GM19035 (cell line): ENCODE measurements at regions not wholly inside any gene's neighbourhood (a gene's known extent, or its start where the extent isn't known, plus 50 kb on each side); places are given as distances from the start of the nearest gene placed in this dataset.

Experiments used
- ATAC-seq: cut with Tn5 transposase; IDR thresholded peaks from one replicate; pipeline ENCODE4 v1.9.1; 2021; ENCODE audit not compliant: unreplicated experiment

DNA sequence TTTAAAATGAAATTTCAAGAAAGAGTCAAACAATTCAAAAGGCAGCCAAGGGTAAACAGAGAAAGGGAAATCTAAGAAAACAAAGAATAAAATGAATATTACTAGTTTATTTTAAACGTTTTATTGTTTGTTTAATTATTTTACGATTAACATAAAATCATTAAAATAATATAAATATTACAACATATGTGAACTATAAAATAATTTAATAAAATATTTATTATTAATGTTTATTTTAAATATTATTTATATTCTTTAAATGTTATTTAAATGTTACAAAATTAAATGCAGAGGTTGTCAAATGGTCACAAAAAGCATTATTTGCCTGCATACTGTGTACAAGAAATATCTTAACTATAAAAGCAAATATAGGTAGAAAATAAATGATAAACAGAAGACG lies 786.7 kb upstream of the GHITM start:
- no peak for ATAC-seq

DNA sequence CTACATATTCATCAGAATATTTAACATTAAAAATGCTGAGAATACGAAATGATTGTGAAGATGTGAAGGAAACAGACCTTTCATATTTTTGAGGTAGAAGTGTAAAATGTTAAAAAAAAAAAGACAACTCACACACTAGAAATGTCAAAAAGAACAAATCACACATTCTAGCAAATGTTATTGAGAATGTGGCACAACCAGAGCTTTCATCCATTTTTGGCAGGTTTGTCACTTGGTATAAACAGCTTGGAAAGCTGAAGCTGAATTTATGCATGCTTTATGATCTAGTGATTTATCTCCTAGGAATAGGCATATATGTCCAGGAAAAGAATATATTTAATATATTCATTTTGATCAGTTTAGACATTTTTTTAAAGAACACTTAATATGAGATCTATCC lies 784.9 kb upstream of the GHITM start:
- ATAC-seq = no peak

DNA sequence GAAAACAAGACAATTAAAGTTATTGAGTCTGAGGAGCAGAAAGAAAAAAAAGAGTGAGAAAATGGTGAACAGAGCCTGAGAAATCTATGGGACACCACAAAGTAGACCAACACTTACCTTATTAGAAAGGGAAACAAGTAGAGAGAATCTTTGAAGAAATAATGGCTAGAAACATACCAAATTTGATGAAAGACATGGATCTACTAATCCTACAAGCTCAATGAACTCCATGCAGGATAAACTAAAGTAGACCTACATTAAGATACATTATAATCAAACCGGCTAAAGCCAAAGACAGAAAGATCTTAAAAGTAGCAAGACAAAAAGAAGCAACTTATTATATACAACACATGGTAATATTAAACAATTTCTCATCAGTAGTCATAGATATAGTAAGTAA lies 782.3 kb upstream of the GHITM start:
- no peak for ATAC-seq

DNA sequence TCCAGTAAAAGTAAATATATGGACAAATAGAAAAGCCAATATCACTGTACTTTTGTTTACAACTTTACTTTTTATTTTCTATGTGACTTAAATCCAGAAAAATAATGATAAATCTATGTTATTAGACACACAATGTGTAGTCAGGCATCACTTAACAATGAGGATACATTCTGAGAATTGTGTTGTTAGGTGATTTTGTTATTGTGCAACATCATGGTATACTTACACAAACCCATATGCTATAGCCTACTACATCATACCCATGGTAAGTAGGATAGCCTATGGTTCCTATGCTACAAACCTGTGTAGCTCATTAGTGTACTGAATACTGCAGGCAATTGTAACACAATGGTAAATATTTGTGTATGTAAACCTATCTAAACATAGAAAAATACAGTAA lies 781.7 kb upstream of the GHITM start:
- ATAC-seq = no peak

DNA sequence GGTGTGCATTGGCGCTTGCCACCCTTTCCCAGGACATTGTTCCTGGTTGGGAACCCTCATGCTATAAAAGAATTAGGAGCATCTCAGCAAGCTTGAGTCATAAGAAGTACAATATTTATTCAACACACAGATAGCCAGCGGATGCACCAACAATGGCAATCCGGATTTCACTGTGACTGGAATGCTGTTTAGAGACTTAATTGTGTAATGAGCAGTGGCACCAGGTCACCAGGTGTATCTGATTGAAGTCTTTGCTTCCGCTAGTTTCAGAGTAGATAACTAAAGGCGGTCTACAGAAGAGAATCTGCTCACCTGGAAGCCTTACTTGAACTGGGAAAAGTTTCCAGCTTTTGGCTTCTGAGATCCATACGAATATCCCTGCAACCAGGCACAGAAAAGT lies 772.3 kb upstream of the GHITM start:
- ATAC-seq = no peak

DNA sequence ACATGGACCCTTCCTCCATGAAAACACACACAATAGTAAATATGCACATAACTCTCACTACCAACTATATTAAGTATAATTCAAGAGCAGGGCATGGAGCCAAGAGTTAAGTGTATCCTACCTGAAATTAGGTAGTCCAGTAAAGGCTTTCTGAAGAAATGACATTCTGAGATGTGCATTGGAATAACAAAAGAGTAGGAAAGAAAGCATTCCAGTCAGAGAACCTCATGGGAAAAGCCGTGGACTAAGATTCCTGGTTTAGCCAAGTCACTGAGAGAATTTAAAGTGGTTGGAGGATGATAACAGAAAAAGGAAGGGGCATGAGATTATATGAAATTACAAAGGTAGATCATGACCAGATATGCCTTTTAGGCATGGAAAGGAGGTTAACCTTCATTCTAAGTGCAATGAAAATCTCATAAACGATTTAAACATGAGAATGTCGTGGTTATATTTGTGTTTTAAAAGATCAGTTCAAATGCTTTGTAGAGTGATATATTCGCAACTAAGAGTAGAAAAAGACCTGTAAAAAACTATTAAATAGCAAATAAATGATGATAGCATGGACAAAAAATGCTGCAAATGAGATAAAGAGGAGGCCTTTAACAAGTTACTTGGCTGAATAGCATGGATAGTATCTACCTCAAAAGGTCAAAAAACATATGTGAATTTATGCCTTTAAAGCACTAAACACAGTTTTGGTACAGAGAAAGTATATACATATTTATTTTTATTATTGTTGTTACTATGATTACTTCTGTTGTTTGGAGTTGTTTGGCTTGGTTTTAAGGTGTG lies 767.4 kb upstream of the GHITM start:
- ATAC-seq = no peak

DNA sequence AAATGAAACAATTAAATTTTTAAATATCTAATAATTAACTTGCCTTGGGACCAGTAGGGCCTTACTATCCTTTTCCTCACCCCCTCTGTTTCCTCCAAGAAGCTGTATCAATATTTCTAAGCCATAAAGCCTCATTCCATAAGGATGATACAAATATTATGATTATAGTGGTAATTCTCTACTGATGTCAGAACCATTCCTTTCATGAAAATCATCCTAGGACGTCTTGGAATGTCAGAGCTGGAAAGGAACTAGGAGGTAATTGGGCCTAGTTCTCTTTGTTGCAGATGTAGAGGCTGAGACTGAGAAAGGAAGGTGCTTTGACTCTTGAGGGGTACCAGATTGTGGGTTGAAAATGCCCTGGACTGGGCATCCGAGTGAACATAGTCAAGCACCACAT lies 766.7 kb upstream of the GHITM start:
- ATAC-seq = no peak

DNA sequence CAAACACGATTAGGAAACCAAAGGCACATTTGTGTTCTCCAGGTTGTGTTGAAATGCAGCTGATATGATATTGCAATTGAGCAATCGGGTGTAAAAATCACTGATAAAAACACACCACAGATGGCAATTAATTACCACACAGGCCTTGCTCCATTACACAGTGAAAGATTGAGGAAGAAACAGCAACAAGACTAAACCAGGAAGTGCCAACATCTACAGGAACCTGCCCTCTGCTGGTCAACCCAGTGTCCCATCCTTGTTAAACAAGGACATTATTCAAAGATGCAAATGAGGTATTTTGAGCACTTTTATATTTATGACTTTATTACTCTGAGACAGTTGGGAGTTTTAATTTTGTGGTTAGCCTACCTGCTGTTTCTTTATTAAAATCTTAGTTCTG lies 765.6 kb upstream of the GHITM start:
- ATAC-seq = peak; percentile 63

DNA sequence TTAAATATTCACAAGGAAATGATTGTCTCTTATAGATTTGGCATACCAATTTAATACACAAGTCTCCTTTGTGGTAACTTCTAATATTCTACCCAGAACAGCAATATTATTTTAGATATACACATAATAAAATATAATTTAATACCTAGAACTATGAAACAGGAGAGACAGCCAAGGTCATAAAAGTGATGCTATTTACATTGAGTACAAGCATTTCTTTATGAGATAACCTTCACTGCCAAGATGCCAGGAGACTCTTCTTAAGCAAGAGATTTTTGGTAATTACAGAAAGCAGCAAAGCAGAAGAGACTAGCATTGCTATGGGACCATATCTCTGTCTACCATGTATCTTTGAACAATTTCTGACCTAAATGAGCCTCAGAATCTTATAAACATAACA lies 764.6 kb upstream of the GHITM start:
- ATAC-seq = no peak

DNA sequence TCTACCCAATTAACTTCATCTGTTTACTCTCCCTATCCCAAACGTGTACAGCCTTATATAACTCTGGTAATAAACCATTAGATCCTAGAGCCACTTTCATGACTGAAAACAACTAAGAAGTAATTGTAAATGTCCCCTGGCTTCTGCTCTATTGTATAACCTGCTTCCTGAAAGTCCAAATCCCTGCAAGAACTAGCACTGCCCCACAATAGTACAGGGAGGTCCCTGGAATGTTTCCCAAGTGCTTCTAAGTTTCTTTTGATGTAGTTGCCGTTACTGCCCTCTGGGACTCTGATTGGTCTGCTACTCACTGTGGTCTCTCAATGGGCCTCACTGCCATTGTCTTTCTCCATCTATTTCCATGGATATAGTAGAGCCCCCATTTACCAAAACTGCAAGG lies 764.0 kb upstream of the GHITM start:
- ATAC-seq = no peak

DNA sequence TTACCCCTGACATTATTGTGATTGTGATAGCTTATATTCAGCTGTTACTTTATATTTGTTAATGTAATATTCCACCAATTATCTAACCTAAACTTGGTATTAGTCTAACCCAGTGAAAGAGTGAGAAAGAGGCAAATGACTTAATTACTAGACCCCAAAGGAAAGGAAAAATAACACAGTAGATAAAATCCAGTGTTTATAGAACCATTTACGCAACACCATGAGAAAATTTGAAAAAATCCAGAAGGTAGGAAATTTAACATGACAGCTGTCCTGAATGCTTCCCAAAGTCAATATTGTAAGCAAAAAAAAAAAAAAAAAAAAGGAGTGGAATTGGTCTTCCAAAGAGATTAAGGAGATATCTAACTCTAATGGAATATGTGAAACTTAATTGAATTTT lies 741.5 kb upstream of the GHITM start:
- no peak for ATAC-seq

DNA sequence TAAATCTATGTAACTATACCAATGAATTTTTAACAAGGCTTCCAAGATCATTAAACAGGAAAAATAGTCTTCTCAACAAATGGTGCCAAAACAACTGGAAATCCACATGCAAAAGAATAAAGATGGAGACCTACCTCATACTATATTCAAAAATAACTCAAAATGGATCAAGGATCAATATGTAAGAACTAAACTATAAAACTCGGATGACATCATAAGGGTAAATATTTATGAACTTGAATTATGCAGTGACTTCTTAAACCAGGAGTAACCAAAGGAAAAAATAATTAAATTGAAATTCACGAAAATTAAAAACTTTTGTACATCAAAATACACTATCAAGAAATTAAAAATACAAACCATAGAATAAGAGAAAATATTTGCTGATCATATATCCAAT lies 728.7 kb upstream of the GHITM start:
- no peak for ATAC-seq

DNA sequence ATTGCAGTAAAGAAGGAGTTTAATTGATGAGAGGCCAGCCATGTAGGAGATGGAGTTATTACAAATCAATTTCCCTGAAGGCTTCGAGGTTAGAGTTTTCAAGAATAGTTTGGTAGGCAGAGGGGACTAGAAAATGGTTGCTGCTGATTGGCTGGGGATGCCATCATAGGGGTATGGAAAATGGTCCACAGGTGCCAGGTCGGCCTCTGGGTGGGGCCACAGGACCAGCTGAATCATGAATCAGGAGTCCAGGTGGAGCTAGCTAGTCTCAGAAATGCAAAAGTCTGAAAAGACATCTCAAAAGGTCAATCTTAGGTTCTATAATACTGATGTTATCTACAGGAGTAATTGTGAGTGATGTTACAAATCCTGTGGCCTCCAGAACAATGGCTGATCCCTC lies 714.0 kb upstream of the GHITM start:
- ATAC-seq = no peak

DNA sequence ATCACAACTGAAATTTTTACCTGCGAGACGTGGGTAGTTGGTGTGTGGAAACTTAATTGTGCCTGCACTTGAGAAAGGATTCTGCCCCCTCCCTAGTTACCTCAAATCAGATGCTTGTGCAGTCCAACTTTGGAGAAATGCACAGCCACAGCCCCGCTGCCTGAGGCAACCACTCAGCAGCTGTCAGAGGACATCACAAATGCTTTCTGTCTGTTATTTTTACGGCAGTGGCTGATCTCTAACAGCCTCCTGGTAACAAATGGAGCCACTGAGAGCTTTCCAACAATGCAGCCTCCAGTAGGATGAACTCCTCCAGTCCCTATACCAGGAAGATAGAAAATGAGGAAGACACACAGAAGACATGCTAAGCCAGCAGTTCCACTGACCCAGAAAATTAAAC lies 712.2 kb upstream of the GHITM start:
- no peak for ATAC-seq

DNA sequence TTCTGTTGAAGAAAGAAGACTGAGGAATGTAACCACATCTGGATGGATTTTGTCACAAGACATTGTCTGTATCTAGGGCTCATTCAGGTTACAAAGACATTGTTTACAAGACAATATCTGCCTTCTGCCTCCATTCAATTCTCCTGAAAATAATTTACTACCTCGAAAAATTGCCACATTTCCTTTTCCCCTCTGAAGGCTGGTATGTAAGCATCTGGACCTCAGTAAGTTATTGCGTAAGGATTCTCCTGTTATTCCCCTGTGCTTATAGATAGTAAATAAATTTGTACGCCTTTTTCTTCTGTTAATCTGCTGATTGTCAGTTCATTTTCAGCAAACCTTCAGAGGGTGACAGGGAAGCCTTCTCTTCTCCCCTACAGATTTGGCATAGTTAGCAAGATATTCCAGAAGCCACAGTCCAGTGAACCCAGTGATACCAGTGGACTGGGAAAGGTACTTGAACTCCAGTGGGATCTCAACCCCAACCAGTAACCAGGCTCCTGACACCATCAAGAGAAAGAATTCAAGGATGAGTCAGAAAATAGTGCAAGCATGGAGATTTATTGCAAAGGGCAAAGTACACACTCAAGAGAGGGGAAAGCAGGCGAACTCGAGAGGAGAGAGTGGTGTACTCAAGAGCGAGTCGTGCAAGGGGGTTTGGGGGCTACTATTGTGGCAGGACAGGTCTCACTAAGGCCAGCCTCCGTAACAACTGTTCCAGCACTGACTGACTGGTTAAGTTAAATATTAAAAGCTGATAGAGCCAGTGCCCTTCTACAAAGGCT lies 706.9 kb upstream of the GHITM start:
- ATAC-seq = no peak

DNA sequence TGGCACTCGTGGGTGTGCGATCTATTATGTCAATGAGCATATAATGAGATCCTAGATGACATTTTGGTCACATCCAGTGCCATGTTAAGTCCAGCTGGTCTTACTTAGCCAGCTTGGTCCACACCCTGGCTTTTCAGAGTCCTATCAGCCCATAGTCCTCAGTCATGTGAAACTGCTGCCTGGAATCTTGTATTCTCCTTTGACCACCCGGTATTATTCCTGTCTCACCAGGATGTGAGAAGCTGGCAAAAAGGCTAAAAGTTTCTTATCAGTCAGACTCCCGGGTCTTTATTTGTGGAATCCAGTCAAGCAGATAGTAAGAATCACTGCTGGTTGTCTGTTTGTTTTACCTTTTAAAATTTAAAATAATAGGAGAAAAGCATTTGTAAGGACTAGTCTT lies 705.6 kb upstream of the GHITM start:
- ATAC-seq = no peak

DNA sequence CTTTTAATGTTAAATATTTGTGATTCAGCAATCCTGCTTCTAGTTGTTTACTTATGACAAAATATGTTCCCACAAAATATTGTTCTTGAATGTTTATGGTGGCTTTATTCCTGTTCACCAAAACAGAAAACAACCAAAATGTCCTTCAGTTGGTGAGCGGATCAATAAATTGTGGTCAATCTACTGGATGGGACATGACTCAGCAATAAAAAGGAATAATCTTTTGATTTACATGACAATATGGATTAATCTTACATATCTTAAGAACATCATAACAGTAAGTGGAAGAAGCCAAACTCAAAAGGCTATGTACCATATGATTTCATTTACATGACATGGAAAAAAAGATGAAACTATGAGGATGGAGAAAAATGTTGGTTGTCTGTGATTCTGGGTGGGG lies 691.3 kb upstream of the GHITM start:
- ATAC-seq = no peak

DNA sequence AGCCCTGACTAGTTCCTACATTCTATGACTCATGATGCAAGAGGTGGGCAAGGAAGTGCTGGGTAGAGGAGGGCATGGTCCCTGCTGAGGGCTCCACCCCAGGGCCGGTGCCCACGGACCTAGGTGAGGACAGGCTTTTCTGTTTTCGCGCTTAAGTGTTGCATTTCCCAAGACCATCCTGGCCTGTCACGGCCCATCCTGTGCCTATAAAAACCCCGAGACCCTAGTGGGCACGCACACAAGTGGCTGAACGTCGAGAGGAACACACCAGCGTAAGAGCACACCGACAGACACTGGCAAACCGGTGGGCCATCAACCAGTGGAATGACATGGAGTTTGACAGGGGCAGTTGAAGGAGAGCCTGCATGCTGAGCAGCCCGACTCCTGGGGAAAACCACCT lies 680.7 kb upstream of the GHITM start:
- ATAC-seq = no peak

DNA sequence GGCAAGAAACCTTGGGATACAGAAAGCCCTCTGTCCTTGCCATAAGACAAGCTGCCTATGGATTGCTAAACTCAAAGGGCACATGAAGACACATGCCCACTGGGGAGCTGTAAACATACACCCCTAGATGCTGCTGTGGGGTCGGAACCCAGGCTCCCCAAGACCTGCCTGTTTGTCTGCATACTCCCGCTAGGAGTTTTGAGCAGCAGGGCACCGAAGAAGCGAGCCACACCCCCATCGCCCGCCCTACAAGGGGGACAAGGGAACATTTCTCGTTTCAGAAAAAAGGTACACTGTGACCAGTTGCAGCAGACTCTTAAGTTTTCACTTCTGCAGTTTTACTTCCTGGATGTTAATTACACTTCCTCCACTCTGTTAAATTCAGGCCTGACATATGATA lies 680.2 kb upstream of the GHITM start:
- ATAC-seq = no peak

DNA sequence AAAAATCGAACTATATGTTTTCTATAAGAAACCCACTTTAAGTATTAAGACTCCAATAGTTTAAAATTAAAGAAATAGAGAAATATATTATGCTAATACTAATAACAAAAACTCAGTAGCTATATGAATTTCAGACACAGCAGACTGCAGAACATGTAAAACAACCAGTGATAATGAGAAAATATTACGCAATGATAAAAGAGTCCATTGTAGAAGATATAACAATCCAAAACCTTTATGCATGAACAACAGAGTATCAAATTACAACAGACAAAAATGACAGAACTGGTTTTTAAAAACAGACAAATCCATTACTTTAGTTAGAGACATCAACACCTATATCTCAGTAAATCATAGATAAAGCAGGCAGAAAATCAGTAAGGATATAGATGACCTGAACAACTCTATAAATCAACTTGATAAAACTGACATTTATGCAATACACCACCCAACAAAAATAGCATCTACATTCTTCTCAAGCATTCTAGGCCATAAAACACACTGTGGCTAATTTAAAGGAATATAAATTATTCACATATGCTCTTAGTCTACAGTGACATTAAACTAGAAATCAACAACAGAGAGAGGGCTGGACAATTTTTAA lies 669.5 kb upstream of the GHITM start:
- no peak for ATAC-seq

DNA sequence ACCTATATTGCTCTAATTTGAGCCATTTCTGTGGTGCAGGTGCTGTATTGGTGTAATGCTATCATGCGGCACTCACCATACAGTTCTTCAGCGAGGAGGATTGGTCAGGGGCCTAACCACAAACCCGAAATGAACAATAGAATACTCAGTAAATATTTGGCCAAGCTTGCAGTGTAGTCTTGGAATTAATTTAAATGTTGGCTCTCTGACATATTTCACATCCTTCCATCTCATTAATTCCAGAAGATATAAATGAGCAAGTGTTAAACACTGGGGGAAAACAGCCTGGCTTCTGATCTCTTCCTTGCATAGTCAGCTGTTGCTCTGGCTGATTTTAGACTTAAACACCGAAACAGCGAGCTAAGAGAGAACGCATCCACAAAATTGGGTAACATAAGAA lies 663.1 kb upstream of the GHITM start:
- no peak for ATAC-seq

DNA sequence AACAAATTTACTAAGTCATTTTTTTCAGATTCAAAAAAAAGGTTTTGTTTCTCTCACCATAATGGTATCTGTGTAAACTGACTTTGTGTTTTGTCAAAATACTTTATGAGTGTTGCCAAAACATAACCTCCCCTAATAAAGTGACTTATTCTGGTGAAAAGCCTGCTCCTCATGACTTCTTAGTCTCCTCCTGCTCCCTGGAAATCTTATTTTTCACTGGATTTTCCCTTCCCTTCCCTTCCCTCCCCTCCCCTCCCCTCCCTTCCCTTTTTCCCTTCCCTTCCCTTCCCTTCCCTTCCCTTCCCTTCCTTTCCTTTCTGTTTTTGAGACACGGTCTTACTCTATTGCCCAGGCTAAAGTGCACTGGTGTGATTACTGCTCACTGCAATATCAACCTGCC lies 650.1 kb upstream of the GHITM start:
- no peak for ATAC-seq
